ENCODE measurements at regions not wholly inside any gene's neighbourhood (a gene's known extent, or its start where the extent isn't known, plus 50 kb on each side); places are given as distances from the start of the nearest gene placed in this dataset.

DNA sequence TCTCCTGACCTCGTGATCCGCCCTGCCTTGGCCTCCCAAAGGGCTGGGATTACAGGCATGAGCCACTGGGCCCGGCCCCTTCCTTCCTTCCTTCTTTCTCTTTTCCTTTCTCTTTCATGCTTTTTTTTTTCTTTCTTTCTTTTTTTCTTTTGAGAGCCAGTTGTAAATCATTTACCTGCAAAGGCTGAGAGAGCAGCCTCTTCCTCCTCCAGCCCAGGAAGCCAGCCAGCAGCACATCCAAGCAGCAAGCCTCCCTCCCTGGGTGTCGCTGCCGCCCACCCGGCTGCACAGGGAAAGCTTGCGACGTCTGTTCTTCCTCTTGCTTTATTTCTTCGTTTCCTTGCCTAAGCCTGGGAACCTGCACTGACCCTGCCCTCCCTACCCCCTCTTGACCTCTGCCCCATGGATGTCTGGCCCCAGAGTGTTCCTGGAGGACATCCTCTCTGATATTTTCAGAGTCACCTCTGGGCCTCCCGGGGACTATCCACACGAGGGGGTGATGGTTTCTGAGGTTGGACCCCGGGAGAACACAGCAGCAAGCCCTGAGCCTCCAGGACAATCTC, 62.8 kb upstream of the MYL10 start:
- peak overlapping the region; percentile 59 for H3K27ac ChIP-seq
- intact Hi-C loops (cut with DNase I): no loop called here

DNA sequence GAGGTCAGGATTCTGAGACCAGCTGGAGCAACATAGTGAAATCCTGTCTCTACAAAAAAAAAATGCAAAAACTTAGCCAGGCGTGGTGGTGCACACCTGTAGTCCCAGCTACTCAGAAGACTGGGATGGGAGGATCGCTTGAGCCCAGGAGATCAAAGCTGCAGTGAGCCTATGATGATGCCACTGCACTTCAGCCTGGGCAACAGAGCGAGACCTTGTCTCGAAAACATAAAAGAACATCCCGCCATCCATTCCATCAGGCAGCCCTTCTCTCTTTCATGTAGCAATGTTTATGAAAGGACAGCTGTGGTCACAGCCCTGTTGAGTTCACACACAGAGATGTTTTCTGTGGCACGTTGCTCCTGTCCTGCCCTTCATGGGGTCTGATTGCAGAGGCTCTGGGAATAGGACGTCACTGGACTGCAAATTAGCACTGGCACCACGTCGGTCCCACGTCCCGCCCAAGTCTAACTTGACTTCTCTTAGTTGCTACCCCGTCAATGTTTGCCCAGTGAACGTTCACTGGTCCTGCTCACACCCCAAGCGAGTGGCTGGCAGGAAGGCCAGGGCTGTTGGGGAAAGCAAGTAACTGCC, 64.5 kb upstream of the MYL10 start:
- DNase-seq: peak; percentile 38
- Histone ChIP-seq H3K4me1 (no peaks in the 10 kb centered on the region), H3K36me3 (no peaks in the 10 kb centered on the region), H3K9me3 (no peaks in the 10 kb centered on the region), H3K4me3 (no peak overlapping the region), H3K9ac (ENCODE audit: low read depth in 2 of 2, low read length in 2 of 2) (no peak overlapping the region), H3K27ac (no peak overlapping the region), H3K27me3 (no peaks in the 10 kb centered on the region)
- TF ChIP-seq, protein P1, sequence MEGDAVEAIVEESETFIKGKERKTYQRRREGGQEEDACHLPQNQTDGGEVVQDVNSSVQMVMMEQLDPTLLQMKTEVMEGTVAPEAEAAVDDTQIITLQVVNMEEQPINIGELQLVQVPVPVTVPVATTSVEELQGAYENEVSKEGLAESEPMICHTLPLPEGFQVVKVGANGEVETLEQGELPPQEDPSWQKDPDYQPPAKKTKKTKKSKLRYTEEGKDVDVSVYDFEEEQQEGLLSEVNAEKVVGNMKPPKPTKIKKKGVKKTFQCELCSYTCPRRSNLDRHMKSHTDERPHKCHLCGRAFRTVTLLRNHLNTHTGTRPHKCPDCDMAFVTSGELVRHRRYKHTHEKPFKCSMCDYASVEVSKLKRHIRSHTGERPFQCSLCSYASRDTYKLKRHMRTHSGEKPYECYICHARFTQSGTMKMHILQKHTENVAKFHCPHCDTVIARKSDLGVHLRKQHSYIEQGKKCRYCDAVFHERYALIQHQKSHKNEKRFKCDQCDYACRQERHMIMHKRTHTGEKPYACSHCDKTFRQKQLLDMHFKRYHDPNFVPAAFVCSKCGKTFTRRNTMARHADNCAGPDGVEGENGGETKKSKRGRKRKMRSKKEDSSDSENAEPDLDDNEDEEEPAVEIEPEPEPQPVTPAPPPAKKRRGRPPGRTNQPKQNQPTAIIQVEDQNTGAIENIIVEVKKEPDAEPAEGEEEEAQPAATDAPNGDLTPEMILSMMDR (IDR thresholded peaks at IDR 0.05): no peak
- intact Hi-C loops (cut with DNase I): no loop called here

More for the DNA sequence above, 62.8 kb upstream of the MYL10 start:
- H3K4me3 ChIP-seq: no peak overlapping the region
- H3K9ac ChIP-seq (ENCODE audit: low read depth in 2 of 2, low read length in 2 of 2): peak overlapping the region in 1 of 2 donors; percentile 62
- H3K9me3 ChIP-seq: no peaks in the 10 kb centered on the region
- TF ChIP-seq, protein P1 (IDR thresholded peaks at IDR 0.05): no peak
- no peaks in the 10 kb centered on the region for H3K36me3 ChIP-seq
- no peaks in the 10 kb centered on the region for H3K4me1 ChIP-seq
- no peaks in the 10 kb centered on the region for H3K27me3 ChIP-seq
- DNase-seq: peak; percentile 71

DNA sequence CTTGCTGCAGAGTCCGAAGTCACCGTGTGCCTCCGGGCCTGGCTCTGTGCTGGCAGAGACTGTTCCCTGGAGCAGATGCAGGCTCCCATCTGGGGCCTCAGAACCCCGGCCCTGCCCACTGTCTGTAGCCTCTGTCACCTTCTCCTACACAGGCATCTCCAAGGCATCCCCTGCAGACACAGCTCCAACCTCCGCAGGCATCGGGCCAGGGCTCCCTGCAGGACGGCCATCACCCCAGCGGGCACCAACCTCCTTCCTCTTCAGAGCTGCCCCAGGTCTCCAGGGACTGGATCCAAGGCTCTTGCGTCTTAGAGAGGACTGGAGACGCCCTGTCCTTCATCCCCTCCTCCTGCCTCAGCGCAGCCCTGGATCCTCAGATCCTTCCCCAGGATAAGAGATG, 69.9 kb upstream of the MYL10 start:
- no peak for DNase-seq
- Histone ChIP-seq H3K36me3 (no peaks in the 10 kb centered on the region), H3K27me3 (no peaks in the 10 kb centered on the region), H3K9ac (ENCODE audit: low read depth in 2 of 2, low read length in 2 of 2) (no peak overlapping the region), H3K4me3 (no peak overlapping the region), H3K9me3 (no peaks in the 10 kb centered on the region), H3K27ac (no peak overlapping the region), H3K4me1 (no peaks in the 10 kb centered on the region)
- TF ChIP-seq, protein P1 (IDR thresholded peaks at IDR 0.05): no peak
- intact Hi-C loops (cut with DNase I): no loop called here

DNA sequence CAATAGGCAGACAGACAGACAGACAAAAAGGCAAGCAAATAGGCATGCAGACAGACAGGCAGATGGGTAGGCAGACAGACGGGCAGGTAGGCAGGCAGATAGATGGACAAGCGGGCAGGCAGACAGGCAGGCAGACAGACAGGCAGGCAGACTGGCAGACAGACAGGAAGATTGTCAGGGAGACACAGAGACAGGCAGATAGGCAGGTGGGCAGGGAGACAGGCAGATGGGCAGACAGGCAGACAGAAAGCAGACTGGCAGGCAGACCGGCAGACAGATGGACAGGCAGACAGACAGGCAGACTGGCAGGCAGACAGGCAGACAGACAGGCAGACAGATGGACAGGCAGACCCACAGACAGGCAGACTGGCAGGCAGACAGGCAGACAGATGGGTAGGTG, 70.3 kb upstream of the MYL10 start:
- Histone ChIP-seq H3K36me3 (no peaks in the 10 kb centered on the region), H3K9ac (ENCODE audit: low read depth in 2 of 2, low read length in 2 of 2) (no peak overlapping the region), H3K4me1 (no peaks in the 10 kb centered on the region), H3K27ac (no peak overlapping the region), H3K9me3 (no peaks in the 10 kb centered on the region), H3K27me3 (no peaks in the 10 kb centered on the region), H3K4me3 (no peak overlapping the region)
- no peak for DNase-seq
- TF ChIP-seq, protein P1 (IDR thresholded peaks at IDR 0.05): no peak
- intact Hi-C loops (cut with DNase I): no loop called here

DNA sequence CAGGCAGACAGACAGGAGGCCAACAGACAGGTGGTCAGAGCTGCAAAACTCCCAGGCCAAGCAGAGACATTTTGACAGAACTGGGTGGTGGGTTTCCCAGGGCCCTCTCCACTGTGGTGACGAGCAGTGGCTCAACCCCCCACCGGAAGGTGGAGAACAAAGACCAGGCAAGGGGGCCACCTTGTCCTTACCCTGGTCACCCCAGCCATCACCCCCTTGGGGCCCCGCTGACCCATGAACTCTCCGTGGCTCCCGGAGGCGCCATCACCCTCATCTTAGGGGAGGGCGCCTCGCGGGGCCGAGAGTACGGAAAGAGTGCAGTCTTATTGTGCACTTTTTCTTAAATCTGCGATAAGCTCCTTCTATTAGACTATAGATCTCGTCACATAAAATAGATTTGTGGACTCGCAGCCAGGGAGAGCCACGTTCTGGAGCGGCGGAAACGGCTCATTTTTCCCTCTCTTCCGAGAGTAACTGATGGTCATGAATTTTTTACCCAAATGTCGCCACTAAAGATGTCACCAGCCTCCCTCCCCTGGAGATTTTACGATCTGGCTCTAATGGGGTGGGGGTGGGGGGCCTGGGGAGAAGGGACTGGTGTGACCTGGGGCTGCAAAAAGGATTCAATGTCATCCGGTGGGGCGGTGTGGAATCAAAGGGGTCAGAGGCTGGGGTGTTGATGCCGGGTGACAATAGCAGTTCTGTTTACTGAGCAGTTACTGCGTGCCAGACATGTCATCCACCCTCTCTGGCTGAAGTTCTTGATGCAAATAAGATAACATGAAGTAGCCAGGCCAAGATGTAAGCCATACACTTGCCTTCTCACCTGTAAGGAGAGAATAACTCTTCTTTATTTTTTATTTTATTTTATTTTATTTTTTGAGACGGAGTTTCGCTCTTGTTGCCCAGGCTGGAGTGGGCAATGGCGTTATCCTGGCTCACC, 71.1 kb upstream of the MYL10 start:
- no peak for DNase-seq
- Histone ChIP-seq H3K4me3 (no peak overlapping the region), H3K27ac (peak overlapping the region; percentile 80), H3K27me3 (no peaks in the 10 kb centered on the region), H3K9me3 (no peaks in the 10 kb centered on the region), H3K9ac (ENCODE audit: low read depth in 2 of 2, low read length in 2 of 2) (no peak overlapping the region), H3K36me3 (no peaks in the 10 kb centered on the region), H3K4me1 (no peaks in the 10 kb centered on the region)
- intact Hi-C loops (cut with DNase I): no loop called here
- TF ChIP-seq, protein P1 (IDR thresholded peaks at IDR 0.05): no peak
